CD4-positive, alpha-beta T cell (primary cell): ENCODE measurements at regions not wholly inside any gene's neighbourhood (a gene's known extent, or its start where the extent isn't known, plus 50 kb on each side); places are given as distances from the start of the nearest gene placed in this dataset.

Experiments used
- ATAC-seq: fragments of 200-7000 bp; cut with Tn5 transposase; one replicate; pipeline ENCODE4 v1.10.0; 2022; ENCODE audit warnings: mild to moderate bottlenecking; ENCODE audit not compliant: poor library complexity
- CTCF ChIA-PET: fragments of 350-600 bp; sonication (Branson Sonifier 250); formaldehyde crosslinking; loops from one replicate; lab custom pipeline; 2021; ENCODE audit warnings: antibody characterized with exemption, inconsistent platforms; lab: Charles Lee
- POLR2A ChIA-PET: fragments of 350-600 bp; sonication (Branson Sonifier 250); formaldehyde crosslinking; loops from one replicate; lab custom pipeline; 2021; ENCODE audit warnings: antibody characterized with exemption, inconsistent platforms; lab: Charles Lee
- DNase-seq, 14 experiments: peaks; one replicate each; pipeline ENCODE4 v3.0.0-alpha.2; 2013 to 2020; ENCODE audit warnings: mixed read lengths in 2 of 14
- H3K27ac ChIP-seq, 2 donors: one replicate each; pipeline versions ENCODE4 v1.5.1 to v1.7.0; 2013; ENCODE audit warnings: low read length in 2 of 2, low read depth in 1 of 2, mild to moderate bottlenecking in 1 of 2
- H3K27me3 ChIP-seq, 2 experiments: 1 replicate in 1 of 2; 2 replicates in 1 of 2; pipeline versions ENCODE4 v1.6.1 to v1.7.0; 2013; ENCODE audit warnings: low read length in 2 of 2, control low read depth in 1 of 2, mild to moderate bottlenecking in 1 of 2, moderate library complexity in 1 of 2; ENCODE audit not compliant: insufficient read depth in 2 of 2, control insufficient read depth in 1 of 2
- H3K36me3 ChIP-seq: one replicate; pipeline ENCODE4 v1.6.1; 2013; ENCODE audit warnings: low read length, control low read depth; ENCODE audit not compliant: insufficient read depth
- H3K4me1 ChIP-seq: one replicate; pipeline ENCODE4 v1.6.1; 2013; ENCODE audit warnings: low read length, control low read depth; ENCODE audit not compliant: insufficient read depth
- H3K4me3 ChIP-seq: one replicate; pipeline ENCODE4 v1.5.1; 2013; ENCODE audit warnings: mild to moderate bottlenecking, low read length, moderate library complexity
- H3K9me3 ChIP-seq, 2 experiments: 1 replicate in 1 of 2; 2 replicates in 1 of 2; pipeline versions ENCODE4 v1.6.1 to v1.7.0; 2013; ENCODE audit warnings: low read length in 2 of 2, mild to moderate bottlenecking in 2 of 2, control low read depth in 1 of 2, moderate library complexity in 1 of 2; ENCODE audit not compliant: control insufficient read depth in 1 of 2, insufficient read depth in 1 of 2
- H3K27ac Mint-ChIP-seq: one replicate; pipeline ENCODE4 v1.8.0; 2020; ENCODE audit warnings: mixed read lengths
- H3K27me3 Mint-ChIP-seq: one replicate; pipeline ENCODE4 v1.8.0; 2021; ENCODE audit warnings: mixed read lengths
- H3K36me3 Mint-ChIP-seq: one replicate; pipeline ENCODE4 v1.8.0; 2021; ENCODE audit warnings: low read depth, mixed read lengths
- H3K4me1 Mint-ChIP-seq: one replicate; pipeline ENCODE4 v1.8.0; 2021; ENCODE audit warnings: low read depth, mixed read lengths
- H3K4me3 Mint-ChIP-seq: one replicate; pipeline ENCODE4 v1.8.0; 2020; ENCODE audit warnings: mild to moderate bottlenecking, mixed read lengths
- H3K9me3 Mint-ChIP-seq: one replicate; pipeline ENCODE4 v1.8.0; 2020; ENCODE audit warnings: mixed read lengths
- intact Hi-C, 2 experiments: fragments of 100-400 bp; cut with DNase I in 1 of 2; cut with micrococcal nuclease in 1 of 2; formaldehyde crosslinking; loops; one replicate each; pipeline versions ENCODE4 v1.15.1 to v1.9.0; 2023 to 2025; cut with DNase I, micrococcal nuclease
- TF ChIP-seq, protein P1 (sequence below): fragments of 200-600 bp; IDR thresholded peaks from one replicate; pipeline ENCODE4 v1.8.0; 2022; ENCODE audit warnings: antibody characterized with exemption, mild to moderate bottlenecking

DNA sequence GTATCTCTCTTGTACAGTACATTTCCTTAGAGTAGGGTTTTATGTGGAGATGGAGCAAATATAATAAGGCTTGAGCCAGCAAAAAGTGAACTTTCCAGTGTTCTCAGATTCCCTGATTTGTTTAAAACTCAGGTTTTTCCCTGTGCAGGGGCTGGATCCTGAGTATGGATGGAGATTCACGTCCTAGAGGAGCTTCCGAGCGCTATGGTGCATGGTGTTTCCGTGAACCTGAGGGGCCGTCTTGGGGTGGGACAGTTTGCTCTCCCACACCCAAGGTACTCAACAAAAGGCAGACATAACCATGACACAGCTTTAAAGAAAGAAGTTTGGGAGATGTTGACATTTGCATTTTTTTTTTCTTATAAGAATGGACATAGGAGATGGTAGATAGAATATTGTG, 122.5 kb downstream of the SEC23IP start:
- Mint-ChIP-seq H3K4me1 (no peaks in the 10 kb centered on the region), H3K36me3 (no peaks in the 10 kb centered on the region), H3K27ac (no peak overlapping the region), H3K9me3 (no peaks in the 10 kb centered on the region), H3K27me3 (peaks cover 65% of the 10 kb centered on the region), H3K4me3 (no peak overlapping the region)
- DNase-seq (no peak), ATAC-seq (no peak)
- Histone ChIP-seq H3K4me1 (no peaks in the 10 kb centered on the region), H3K27ac (no peak overlapping the region), H3K36me3 (no peaks in the 10 kb centered on the region), H3K27me3 (peaks cover 13 to 15% of the 10 kb centered on the region in 2 experiments), H3K4me3 (no peak overlapping the region), H3K9me3 (peaks cover 0 to 9% of the 10 kb centered on the region in 2 experiments)
- intact Hi-C loops: no loop called here
- TF ChIP-seq, protein P1, sequence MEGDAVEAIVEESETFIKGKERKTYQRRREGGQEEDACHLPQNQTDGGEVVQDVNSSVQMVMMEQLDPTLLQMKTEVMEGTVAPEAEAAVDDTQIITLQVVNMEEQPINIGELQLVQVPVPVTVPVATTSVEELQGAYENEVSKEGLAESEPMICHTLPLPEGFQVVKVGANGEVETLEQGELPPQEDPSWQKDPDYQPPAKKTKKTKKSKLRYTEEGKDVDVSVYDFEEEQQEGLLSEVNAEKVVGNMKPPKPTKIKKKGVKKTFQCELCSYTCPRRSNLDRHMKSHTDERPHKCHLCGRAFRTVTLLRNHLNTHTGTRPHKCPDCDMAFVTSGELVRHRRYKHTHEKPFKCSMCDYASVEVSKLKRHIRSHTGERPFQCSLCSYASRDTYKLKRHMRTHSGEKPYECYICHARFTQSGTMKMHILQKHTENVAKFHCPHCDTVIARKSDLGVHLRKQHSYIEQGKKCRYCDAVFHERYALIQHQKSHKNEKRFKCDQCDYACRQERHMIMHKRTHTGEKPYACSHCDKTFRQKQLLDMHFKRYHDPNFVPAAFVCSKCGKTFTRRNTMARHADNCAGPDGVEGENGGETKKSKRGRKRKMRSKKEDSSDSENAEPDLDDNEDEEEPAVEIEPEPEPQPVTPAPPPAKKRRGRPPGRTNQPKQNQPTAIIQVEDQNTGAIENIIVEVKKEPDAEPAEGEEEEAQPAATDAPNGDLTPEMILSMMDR: no peak
- ChIA-PET CTCF (no interaction called here), POLR2A (no interaction called here)

DNA sequence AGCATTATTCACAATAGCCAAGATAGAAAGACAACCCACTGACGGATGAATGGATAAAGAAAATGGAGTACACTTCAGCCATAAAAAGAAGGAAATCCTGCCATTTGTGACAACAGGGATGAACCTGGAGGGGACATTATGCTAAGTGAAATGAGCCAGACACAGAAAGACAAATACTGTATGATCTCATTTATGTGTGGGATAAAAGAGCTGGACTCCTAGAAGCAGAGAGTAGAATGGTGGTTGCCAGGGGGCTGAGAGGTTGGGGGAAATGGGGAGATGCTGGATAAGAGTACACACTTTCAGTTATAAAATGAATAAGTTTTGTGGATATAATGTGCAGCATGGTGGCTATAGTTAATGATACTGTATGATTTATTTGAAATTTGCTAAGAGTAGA, 124.4 kb downstream of the SEC23IP start:
- Mint-ChIP-seq H3K36me3 (no peaks in the 10 kb centered on the region), H3K4me3 (no peak overlapping the region), H3K27ac (no peak overlapping the region), H3K9me3 (no peaks in the 10 kb centered on the region), H3K27me3 (peaks cover 58% of the 10 kb centered on the region), H3K4me1 (no peaks in the 10 kb centered on the region)
- DNase-seq (no peak), ATAC-seq (no peak)
- Histone ChIP-seq H3K27ac (no peak overlapping the region), H3K36me3 (no peaks in the 10 kb centered on the region), H3K9me3 (peaks cover 0 to 2% of the 10 kb centered on the region in 2 experiments), H3K4me3 (no peak overlapping the region), H3K27me3 (peaks cover 5 to 10% of the 10 kb centered on the region in 2 experiments), H3K4me1 (no peaks in the 10 kb centered on the region)
- TF ChIP-seq, protein P1: no peak
- intact Hi-C loops: no loop called here
- ChIA-PET POLR2A (no interaction called here), CTCF (no interaction called here)

- H3K4me1 Mint-ChIP-seq: no peaks in the 10 kb centered on the region
- no peaks in the 10 kb centered on the region for H3K36me3 Mint-ChIP-seq
- no peak for ATAC-seq
- H3K27ac Mint-ChIP-seq: no peak overlapping the region
- H3K27me3 Mint-ChIP-seq: peaks cover 55% of the 10 kb centered on the region
- H3K4me3 Mint-ChIP-seq: no peak overlapping the region
- DNase-seq: no peak
- H3K27ac ChIP-seq: no peak overlapping the region
- no peaks in the 10 kb centered on the region for H3K9me3 Mint-ChIP-seq
- ChIA-PET POLR2A (no interaction called here), CTCF (no interaction called here)
- H3K9me3 ChIP-seq: no peaks in the 10 kb centered on the region
- H3K4me1 ChIP-seq: no peaks in the 10 kb centered on the region
- TF ChIP-seq, protein P1: no peak
- no peak overlapping the region for H3K4me3 ChIP-seq
- intact Hi-C loops: no loop called here
- peaks cover 0 to 5% of the 10 kb centered on the region in 2 experiments for H3K27me3 ChIP-seq
- H3K36me3 ChIP-seq: no peaks in the 10 kb centered on the region
Observed at GRCh38 chr10:120017733-120018417, 125.3 kb downstream of the SEC23IP start.
